Calu3 (cell line): ENCODE measurements at regions not wholly inside any gene's neighbourhood (a gene's known extent, or its start where the extent isn't known, plus 50 kb on each side); places are given as distances from the start of the nearest gene placed in this dataset.

ENCODE experiments used
- BruUV-seq: library from RNA; stranded (reverse); fragments of 400-500 nt; replicated peaks from 2 replicates; lab custom pipeline; 2021; lab: Mats Ljungman, UMichigan
- CTCF ChIA-PET: fragments of 300-600 bp; sonication (Branson Sonifier 250); formaldehyde crosslinking; loops from one replicate; lab custom pipeline; 2022; ENCODE audit warnings: antibody characterized with exemption; lab: Charles Lee
- DNase-seq: peaks from one replicate; pipeline ENCODE4 v3.0.0; 2022
- H3K27ac Mint-ChIP-seq: one replicate; pipeline ENCODE4 v1.8.0; 2022; ENCODE audit warnings: mixed read lengths; ENCODE audit not compliant: unreplicated experiment
- H3K27me3 Mint-ChIP-seq: one replicate; pipeline ENCODE4 v1.8.0; 2022; ENCODE audit warnings: mixed read lengths; ENCODE audit not compliant: unreplicated experiment
- H3K36me3 Mint-ChIP-seq: one replicate; pipeline ENCODE4 v1.8.0; 2022; ENCODE audit warnings: mild to moderate bottlenecking, moderate library complexity, mixed read lengths; ENCODE audit not compliant: insufficient read depth, unreplicated experiment
- H3K4me1 Mint-ChIP-seq: one replicate; pipeline ENCODE4 v1.8.0; 2022; ENCODE audit warnings: mild to moderate bottlenecking, low read depth, mixed read lengths; ENCODE audit not compliant: unreplicated experiment
- H3K4me3 Mint-ChIP-seq: one replicate; pipeline ENCODE4 v1.8.0; 2022; ENCODE audit warnings: mild to moderate bottlenecking, low read depth, moderate library complexity, mixed read lengths; ENCODE audit not compliant: unreplicated experiment
- H3K9me3 Mint-ChIP-seq: one replicate; pipeline ENCODE4 v1.8.0; 2022; ENCODE audit warnings: low read depth, mixed read lengths; ENCODE audit not compliant: unreplicated experiment
- CTCF ChIP-seq: fragments of 200-600 bp; IDR thresholded peaks from one replicate; pipeline ENCODE4 v1.8.0; 2022; ENCODE audit warnings: antibody characterized with exemption; ENCODE audit not compliant: unreplicated experiment
- intact Hi-C: fragments of 100-400 bp; cut with micrococcal nuclease; formaldehyde crosslinking; loops from one replicate; pipeline ENCODE4 v1.10.0; 2022; ENCODE audit not compliant: unreplicated experiment

GRCh38 chr14:89573399-89573657 lies 156.3 kb upstream of the FOXN3 start:
- intact Hi-C loops = no loop called here
- Mint-ChIP-seq H3K4me3 (no peak overlapping the region), H3K4me1 (no peaks in the 10 kb centered on the region), H3K9me3 (no peaks in the 10 kb centered on the region), H3K27ac (no peak overlapping the region), H3K36me3 (no peaks in the 10 kb centered on the region), H3K27me3 (peaks cover 7% of the 10 kb centered on the region)
- CTCF ChIA-PET = no interaction called here
- no peak for TF ChIP-seq CTCF
- no TSS peak for BruUV-seq
- DNase-seq = no peak

GRCh38 chr14:89572596-89573398 lies 155.8 kb upstream of the FOXN3 start:
- DNase-seq = no peak
- no TSS peak for BruUV-seq

GRCh38 chr14:89571491-89571890 lies 154.5 kb upstream of the FOXN3 start:
- no peak for DNase-seq
- H3K27me3 Mint-ChIP-seq = no peaks in the 10 kb centered on the region
- CTCF ChIA-PET = no interaction called here
- intact Hi-C loops = no loop called here
- H3K27ac Mint-ChIP-seq = no peak overlapping the region
- H3K4me3 Mint-ChIP-seq = no peak overlapping the region
- TF ChIP-seq CTCF = no peak
- BruUV-seq = no TSS peak
- no peaks in the 10 kb centered on the region for H3K9me3 Mint-ChIP-seq
- no peaks in the 10 kb centered on the region for H3K4me1 Mint-ChIP-seq
- no peaks in the 10 kb centered on the region for H3K36me3 Mint-ChIP-seq

More at GRCh38 chr14:89572596-89573398, 155.8 kb upstream of the FOXN3 start:
- no peaks in the 10 kb centered on the region for H3K4me1 Mint-ChIP-seq
- H3K36me3 Mint-ChIP-seq = no peaks in the 10 kb centered on the region
- H3K27me3 Mint-ChIP-seq = peaks cover 2% of the 10 kb centered on the region
- H3K27ac Mint-ChIP-seq = no peak overlapping the region
- intact Hi-C loops = no loop called here
- no peak overlapping the region for H3K4me3 Mint-ChIP-seq
- CTCF ChIA-PET = no interaction called here
- no peak for TF ChIP-seq CTCF
- no peaks in the 10 kb centered on the region for H3K9me3 Mint-ChIP-seq

GRCh38 chr14:89566644-89567415 lies 149.8 kb upstream of the FOXN3 start:
- Mint-ChIP-seq H3K27me3 (no peaks in the 10 kb centered on the region), H3K27ac (no peak overlapping the region), H3K9me3 (no peaks in the 10 kb centered on the region), H3K4me1 (no peaks in the 10 kb centered on the region), H3K36me3 (no peaks in the 10 kb centered on the region), H3K4me3 (no peak overlapping the region)
- no peak for DNase-seq
- TF ChIP-seq CTCF = no peak
- no TSS peak for BruUV-seq
- CTCF ChIA-PET = no interaction called here
- intact Hi-C loops = no loop called here
